CD4-positive, alpha-beta T cell treated with Interleukin-15 for 4 hours (primary cell): ENCODE measurements at regions not wholly inside any gene's neighbourhood (a gene's known extent, or its start where the extent isn't known, plus 50 kb on each side); places are given as distances from the start of the nearest gene placed in this dataset.
"Not testable (repeated sequence)": the region's sequence is repeated elsewhere in the genome, so short reads cannot be mapped to it uniquely, and the experiment has no call there.

Experiments
- DNase-seq: peaks from one replicate; pipeline ENCODE4 v3.0.0-alpha.2; 2020; ENCODE audit warnings: low spot score

DNA sequence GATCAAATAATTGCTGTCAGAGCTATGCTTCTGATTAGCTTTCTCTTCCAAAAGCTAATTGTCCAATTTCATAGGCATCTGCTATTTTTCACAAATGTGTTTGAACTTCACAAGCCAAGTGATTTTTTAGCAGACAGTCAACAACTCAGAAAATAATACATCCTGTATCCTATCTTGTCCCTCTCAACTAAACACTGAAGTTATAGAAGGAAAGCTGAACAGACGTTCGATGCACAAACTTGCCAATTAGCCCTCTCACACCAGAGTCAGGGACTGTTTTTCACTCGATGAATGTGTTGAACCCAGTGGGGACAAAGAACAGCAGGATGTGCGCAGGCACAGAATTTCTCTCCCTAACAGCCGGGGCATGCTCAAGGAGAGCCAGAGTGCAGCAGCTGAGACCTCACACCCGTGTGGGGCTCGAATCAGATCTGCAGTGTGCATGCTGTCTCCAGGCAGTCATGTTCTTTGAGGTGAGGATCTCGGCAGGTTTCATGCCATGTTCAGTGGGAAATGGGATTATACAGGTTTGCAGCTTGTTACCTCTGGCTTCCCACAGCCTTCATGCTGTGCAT, 246.7 kb upstream of the SDK2 start:
- DNase-seq: no peak

GRCh38 chr17:73895157-73895556, 250.9 kb upstream of the SDK2 start:
- no peak for DNase-seq

- no peak for DNase-seq
Measured at GRCh38 chr17:73896966-73897365, 252.7 kb upstream of the SDK2 start.

DNA sequence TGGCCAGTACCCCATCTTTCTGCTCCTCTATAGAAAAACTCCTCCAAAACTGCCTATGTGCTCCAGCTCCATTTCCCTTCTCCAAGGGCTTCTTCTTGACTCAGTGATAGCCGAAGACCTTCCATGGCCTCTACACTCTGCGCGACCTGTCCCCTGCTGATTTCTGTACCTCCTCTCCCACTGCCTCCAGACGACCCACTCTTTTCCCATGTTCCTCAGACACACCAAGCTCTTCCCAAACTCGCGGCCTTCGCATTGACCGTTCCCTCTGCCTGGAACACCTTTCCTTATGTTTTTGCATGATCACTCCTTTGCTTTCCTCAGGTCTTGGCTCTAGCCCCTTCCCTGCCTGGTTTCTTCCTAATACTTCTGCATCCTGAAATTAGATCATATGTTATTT, 255.6 kb upstream of the SDK2 start:
- no peak for DNase-seq

GRCh38 chr17:73900516-73900915, 256.3 kb upstream of the SDK2 start:
- DNase-seq: no peak

DNA sequence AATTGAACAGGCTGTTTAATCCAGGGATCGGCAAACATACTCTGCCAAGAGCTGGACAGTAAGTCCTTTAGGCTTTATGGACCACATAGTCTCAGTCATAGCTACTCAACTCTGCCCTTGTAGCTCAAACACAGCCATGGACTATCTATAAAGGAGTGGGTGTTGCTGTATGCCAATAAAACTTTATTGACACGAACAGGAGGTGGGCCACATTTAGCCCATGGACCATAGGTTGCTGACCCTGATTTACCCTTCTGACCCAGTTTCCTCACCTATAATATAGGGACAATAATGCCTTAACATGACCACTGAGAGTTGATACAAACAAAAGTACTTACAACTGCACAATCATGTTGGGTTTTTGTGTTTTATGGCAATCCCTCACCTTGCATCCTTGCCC, 257.0 kb upstream of the SDK2 start:
- no peak for DNase-seq

DNA sequence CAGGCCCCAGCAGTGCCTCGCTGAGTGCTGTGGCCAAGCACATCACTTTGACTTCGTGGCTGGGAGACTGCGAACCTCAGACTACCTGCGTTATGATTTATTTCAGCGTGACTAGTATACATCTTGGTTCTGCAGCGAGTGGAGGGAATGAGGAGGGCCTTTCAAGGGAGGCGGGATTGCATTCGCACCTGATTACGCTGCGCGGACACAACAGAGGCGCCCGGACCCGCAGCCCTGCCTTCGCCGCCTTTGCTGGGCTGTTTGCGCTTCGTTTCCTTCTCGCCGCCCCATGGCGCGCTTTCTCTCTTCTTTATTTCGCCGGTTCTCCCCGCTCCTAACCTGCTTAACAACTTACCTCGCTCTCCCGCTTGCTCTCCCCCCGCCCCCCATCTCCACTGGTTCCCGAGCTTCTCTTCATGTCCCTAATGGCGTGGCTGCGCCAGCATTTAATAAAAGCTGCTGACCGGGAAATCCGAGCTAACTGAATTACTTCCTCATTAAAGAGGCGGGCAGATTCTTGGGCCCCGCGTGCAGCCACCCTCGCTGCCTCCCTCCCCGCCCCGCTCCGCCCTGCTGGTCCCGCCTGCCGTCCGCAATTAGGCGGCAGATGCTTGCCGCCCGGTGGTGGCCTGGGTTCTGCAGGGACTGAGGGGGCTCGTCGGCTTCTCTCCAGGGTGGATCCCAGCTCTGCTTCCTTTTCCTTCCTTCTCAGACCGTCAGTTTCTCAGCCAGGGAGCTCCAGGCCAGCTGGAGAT, 257.6 kb upstream of the SDK2 start:
- DNase-seq: peak; percentile 1

DNA sequence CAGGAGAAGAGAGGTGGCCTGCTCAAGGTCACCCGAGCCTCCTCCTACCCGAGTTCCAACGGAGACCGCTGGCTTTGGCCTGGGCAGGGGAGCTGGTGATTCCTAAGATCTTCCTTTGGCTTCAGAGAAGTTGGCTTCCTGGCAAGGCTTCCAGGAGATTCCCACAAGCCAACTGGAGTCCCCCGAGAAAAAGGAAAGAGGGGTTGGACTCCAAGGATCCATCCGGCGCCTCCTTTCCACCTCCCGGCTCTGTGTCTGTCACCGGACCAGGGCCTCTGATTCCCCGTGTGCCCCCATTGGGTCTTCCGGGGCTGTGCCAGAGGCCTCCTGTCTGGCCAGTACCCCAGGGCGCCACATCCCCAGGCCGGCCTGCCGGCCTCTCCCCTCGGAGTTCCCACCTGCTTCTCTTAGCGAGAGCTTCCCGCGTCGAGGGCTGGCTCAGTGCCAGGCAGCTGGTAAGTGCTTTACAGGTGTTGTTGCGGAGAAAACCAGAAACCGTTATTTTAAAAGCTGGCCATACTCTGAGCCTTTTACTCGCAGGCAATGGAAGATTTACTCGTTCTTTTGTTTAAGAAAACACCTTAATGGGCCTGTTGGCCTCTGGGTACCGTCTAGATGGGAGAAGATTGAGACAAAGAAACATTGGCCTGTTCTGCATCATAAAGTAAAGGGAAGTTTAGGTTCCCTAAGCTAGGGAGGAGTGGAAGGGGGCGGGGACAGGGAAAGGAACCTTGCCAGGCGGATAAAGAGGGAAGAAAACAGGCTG, 258.4 kb upstream of the SDK2 start:
- DNase-seq: no peak

DNA sequence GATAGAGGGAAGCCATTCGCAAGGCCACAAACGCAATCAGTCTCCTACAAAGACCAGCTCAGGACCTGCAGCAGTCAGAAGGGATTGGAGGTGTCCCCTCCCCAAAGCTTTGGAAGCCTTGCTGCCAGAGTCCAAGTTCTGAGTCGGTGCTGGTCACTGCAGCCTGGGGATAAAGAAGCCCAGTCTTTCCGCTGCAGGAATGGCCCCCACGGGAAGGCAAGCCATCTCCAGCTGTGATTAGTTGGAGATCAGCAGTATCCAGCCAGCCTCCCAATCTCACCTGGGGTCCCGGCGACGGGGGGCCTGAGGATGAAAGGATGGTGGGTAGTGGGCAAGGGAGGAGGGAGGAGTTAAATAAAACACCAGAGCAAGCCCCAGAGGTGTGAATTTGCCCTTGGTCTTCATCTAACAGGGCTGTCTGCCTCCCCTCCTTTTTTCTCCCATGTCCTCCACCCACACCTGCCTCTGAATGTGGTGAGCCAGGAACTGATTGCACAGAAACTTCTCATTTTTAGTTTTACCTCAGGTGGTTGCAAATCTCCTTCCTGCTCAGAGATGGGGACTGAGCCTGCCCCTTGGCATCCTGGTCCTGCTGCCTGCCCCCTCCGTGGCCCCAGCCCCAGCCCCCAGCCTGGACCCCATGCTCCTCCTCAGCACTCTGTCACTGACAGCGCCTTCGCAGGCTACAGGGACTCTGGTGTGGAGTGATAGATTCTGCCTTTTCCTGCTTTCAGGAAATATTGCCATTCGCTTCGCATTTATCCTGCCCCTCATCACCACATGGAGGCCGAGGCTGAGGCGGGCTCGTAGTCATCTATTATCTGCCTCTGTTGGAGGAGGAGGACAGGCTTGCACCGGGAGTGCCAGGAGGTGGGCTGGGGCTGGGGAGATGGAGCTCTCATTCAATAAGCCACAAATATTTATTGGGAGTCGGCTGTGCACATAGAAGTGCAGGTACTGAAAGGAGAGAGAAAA, 262.9 kb upstream of the SDK2 start:
- DNase-seq: no peak

- DNase-seq: no peak
Measured at GRCh38 chr17:73909186-73909585, 264.9 kb upstream of the SDK2 start.

DNA sequence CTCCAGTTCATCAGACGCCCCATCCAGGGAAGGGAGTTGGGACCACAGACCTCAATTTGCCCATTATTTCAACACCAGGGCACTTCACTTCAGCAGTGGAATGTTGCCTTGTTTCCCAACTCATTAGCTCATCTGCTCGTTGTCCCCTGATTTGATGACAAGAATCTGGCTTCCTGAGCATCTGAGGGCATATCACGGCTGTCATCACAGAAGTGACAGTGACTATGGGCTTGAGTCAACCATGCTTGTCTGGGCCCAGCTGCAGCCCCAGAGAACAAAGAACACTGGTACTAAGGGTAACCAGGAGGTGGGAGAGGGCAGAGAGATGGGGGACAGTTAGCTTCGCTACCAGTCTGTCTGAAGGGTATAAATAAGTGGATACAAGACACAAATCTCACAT, 266.0 kb upstream of the SDK2 start:
- DNase-seq: no peak

DNA sequence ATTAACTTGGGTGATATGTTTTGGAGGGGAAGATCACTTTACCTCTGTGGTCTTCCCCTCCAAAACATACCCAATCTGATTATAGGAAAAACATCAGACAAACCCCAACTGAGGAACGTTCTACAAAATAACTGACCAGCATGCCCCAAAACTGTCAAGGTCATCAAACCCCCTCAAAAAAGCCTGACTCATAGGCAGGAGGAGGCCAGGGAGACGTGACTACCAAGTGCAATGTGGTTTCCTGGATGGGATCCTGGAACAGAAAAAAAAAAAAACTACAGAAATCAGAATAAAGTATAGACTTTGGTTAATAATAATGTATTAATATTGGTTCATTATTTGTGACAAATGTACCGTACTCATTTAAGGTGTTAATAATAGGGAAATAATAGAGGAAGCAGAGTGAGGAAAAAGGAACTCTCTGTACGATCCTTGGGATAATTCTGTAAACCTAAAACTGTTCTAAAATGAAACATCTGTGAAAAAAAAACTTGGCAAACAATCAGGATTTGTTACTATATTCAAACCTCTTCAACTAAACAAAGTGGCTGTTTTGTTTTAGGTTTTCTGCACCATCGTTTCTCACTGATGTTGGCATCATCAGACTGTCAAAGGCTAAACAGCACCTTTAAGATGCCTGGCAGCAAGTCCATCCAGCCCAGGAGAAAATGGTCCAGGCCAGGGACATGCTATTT, 266.7 kb upstream of the SDK2 start:
- no peak for DNase-seq

GRCh38 chr17:73911726-73912372, 267.6 kb upstream of the SDK2 start:
- DNase-seq: no peak

- DNase-seq: no peak
Measured at GRCh38 chr17:73912373-73912746, 268.1 kb upstream of the SDK2 start.

DNA sequence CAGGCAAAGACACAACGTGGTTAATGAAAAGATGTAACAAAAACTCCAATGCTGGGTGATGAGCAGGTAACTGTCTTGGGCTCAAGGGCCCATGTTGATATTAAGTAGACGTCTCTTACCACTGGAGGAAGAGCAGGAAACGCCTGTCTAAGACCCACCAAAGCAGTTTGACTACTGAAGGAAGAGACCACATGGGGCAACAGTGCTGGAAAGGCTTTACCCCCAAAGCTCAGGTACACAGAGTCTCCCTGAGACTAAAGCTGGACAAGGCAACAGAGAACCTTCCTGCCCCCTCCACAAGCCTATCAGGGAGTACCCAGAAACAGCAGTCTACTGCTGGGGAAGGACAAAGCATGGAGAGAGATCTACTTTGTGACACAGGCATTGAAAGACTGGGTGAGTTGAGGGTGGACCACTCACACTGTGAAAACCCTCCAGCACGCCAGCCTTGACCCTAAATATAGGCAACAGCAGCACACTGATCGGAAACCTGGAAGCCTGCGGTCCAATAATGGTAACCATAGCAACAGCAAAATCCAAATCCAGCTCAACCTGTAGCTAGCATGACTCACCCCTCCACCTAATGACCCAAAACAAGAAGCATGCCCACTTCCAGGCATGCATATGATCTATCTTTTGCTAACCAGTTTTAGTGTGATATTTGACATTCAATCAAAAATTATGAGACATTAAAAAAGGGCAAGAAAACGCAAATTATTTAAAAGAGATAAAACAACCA, 270.5 kb upstream of the SDK2 start:
- DNase-seq: no peak

DNA sequence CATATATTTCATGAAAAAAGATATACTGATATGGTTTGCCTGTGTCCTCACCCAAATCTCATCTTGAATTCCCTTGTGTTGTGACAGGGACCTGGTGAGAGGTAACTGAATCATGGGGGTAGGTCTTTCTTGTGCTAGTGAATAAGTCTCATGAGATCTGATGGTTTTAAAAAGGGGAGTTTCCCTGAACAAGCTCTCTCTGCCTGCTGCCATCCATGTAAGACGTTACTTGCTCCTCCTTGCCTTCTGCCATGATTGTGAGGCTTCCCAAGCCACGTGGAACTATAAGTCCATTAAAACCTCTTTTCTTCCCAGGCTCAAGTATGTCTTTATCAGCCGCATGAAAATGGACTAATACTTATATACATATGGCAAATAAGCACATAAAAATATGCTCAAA, 274.8 kb upstream of the SDK2 start:
- DNase-seq: not testable (repeated sequence)

GRCh38 chr17:73921306-73921705, 277.1 kb upstream of the SDK2 start:
- no peak for DNase-seq

GRCh38 chr17:73924114-73924908, 279.2 kb upstream of the RPL38 start:
- DNase-seq: no peak

GRCh38 chr17:73924909-73925186, 278.6 kb upstream of the RPL38 start:
- DNase-seq: no peak
